GM18907 (cell line): ENCODE measurements at regions not wholly inside any gene's neighbourhood (a gene's known extent, or its start where the extent isn't known, plus 50 kb on each side); places are given as distances from the start of the nearest gene placed in this dataset.

ENCODE experiments used
- ATAC-seq: cut with Tn5 transposase; IDR thresholded peaks from one replicate; pipeline ENCODE4 v1.9.1; 2021; ENCODE audit warnings: mild to moderate bottlenecking, moderate library complexity; ENCODE audit not compliant: unreplicated experiment

- no peak for ATAC-seq
Observed at GRCh38 chr20:59431014-59431413, 130.6 kb downstream of the EDN3 start.

GRCh38 chr20:59434960-59435359 lies 134.5 kb downstream of the EDN3 start:
- no peak for ATAC-seq

GRCh38 chr20:59435518-59435917 lies 135.1 kb downstream of the EDN3 start:
- no peak for ATAC-seq

GRCh38 chr20:59437601-59438031 lies 137.2 kb downstream of the EDN3 start:
- no peak for ATAC-seq

- no peak for ATAC-seq
Observed at GRCh38 chr20:59438201-59438600, 137.8 kb downstream of the EDN3 start.

GRCh38 chr20:59439243-59439642 lies 138.8 kb downstream of the EDN3 start:
- ATAC-seq = no peak

GRCh38 chr20:59441306-59441705 lies 140.9 kb downstream of the EDN3 start:
- ATAC-seq = no peak

- no peak for ATAC-seq
Observed at GRCh38 chr20:59441860-59442810, 141.7 kb downstream of the EDN3 start.

- no peak for ATAC-seq
Observed at GRCh38 chr20:59443550-59443949, 143.1 kb downstream of the EDN3 start.

GRCh38 chr20:59446376-59446775 lies 146.0 kb downstream of the EDN3 start:
- ATAC-seq = no peak

GRCh38 chr20:59448196-59448595 lies 147.8 kb downstream of the EDN3 start:
- no peak for ATAC-seq

GRCh38 chr20:59448851-59449444 lies 148.5 kb downstream of the EDN3 start:
- no peak for ATAC-seq

GRCh38 chr20:59451066-59451630 lies 150.7 kb downstream of the EDN3 start:
- no peak for ATAC-seq

GRCh38 chr20:59451641-59452040 lies 151.2 kb downstream of the EDN3 start:
- no peak for ATAC-seq

GRCh38 chr20:59452856-59453255 lies 151.5 kb upstream of the PHACTR3 start:
- ATAC-seq = no peak

- ATAC-seq = no peak
Observed at GRCh38 chr20:59453759-59454560, 150.4 kb upstream of the PHACTR3 start.

- no peak for ATAC-seq
Observed at GRCh38 chr20:59455402-59456341, 148.7 kb upstream of the PHACTR3 start.

GRCh38 chr20:59456342-59457279 lies 147.7 kb upstream of the PHACTR3 start:
- no peak for ATAC-seq

- no peak for ATAC-seq
Observed at GRCh38 chr20:59458645-59459044, 145.7 kb upstream of the PHACTR3 start.
